Vagina (tissue), 2 donors: ENCODE measurements at regions not wholly inside any gene's neighbourhood (a gene's known extent, or its start where the extent isn't known, plus 50 kb on each side); places are given as distances from the start of the nearest gene placed in this dataset.
"Not testable (repeated sequence)": the region's sequence is repeated elsewhere in the genome, so short reads cannot be mapped to it uniquely, and the experiment has no call there.

Source experiments
- CTCF ChIP-seq, 3 experiments: fragments of 450-650 bp in 2 of 3; fragments of 200-600 bp in 1 of 3; sonication (generic) in 1 of 3; IDR thresholded peaks; one replicate each; pipeline ENCODE4 v1.5.1; 2017 to 2019; ENCODE audit warnings: antibody characterized with exemption in 3 of 3, mild to moderate bottlenecking in 2 of 3, moderate library complexity in 2 of 3
- POLR2A ChIP-seq, 2 donors: fragments of 450-650 bp; IDR thresholded peaks; one replicate each; pipeline ENCODE4 v1.6.1; 2017; ENCODE audit warnings: antibody characterized with exemption in 2 of 2, mild to moderate bottlenecking in 2 of 2, moderate library complexity in 2 of 2

- TF ChIP-seq CTCF, POLR2A (IDR thresholded peaks at IDR 0.05): not testable (repeated sequence)
Measured at GRCh38 chr2:35436893-35437292, 918.7 kb upstream of the CRIM1 start.
